H1 (cell line): ENCODE measurements at regions not wholly inside any gene's neighbourhood (a gene's known extent, or its start where the extent isn't known, plus 50 kb on each side); places are given as distances from the start of the nearest gene placed in this dataset.

Experiments
- CTCF ChIA-PET: fragments of 300-600 bp; sonication (Branson Sonifier 250); formaldehyde crosslinking; loops from one replicate; lab custom pipeline; 2021; ENCODE audit not compliant: partially characterized antibody; lab: Charles Lee
- POLR2A ChIA-PET: fragments of 300-600 bp; sonication (Branson Sonifier 250); formaldehyde crosslinking; loops from one replicate; lab custom pipeline; 2021; ENCODE audit warnings: inconsistent platforms; ENCODE audit not compliant: partially characterized antibody; lab: Charles Lee
- DNase-seq, 2 experiments: peaks; one replicate each; pipeline versions ENCODE4 v3.0.0 to v3.0.0-alpha.2; 2010 to 2022; ENCODE audit warnings: low spot score in 2 of 2, low read depth in 1 of 2, mixed read lengths in 1 of 2
- FAIRE-seq: peaks from 2 replicates; lab custom pipeline; 2011; peaks lifted over from hg19 to GRCh38; lab: Jason Lieb, UNC
- H2AFZ ChIP-seq: 2 replicates; pipeline ENCODE4 v1.8.1; 2012; ENCODE audit warnings: low read length, inconsistent platforms
- H2AK5ac ChIP-seq: 2 replicates; pipeline ENCODE4 v1.6.1; 2013; ENCODE audit warnings: low read depth, low read length
- H2BK120ac ChIP-seq: replicated peaks from 2 replicates; pipeline ENCODE3; 2013; ENCODE audit warnings: low read depth, low read length, inconsistent platforms
- H2BK12ac ChIP-seq: 2 replicates; pipeline ENCODE4 v1.6.1; 2013; ENCODE audit warnings: low read depth, low read length
- H2BK15ac ChIP-seq: 2 replicates; pipeline ENCODE4 v1.6.1; 2013; ENCODE audit warnings: low read length
- H2BK20ac ChIP-seq: 2 replicates; pipeline ENCODE4 v1.6.1; 2013; ENCODE audit warnings: low read length
- H2BK5ac ChIP-seq: 2 replicates; pipeline ENCODE4 v1.6.1; 2013; ENCODE audit warnings: low read depth, low read length
- H3K14ac ChIP-seq: 2 replicates; pipeline ENCODE4 v1.6.1; 2013; ENCODE audit warnings: inconsistent platforms; ENCODE audit not compliant: insufficient read length
- H3K18ac ChIP-seq: 2 replicates; pipeline ENCODE4 v1.6.1; 2013; ENCODE audit warnings: low read length; ENCODE audit errors: extremely low read depth
- H3K23ac ChIP-seq: 2 replicates; pipeline ENCODE4 v1.6.1; 2013; ENCODE audit warnings: inconsistent platforms; ENCODE audit not compliant: insufficient read length
- H3K23me2 ChIP-seq: 2 replicates; pipeline ENCODE4 v1.6.1; 2013; ENCODE audit warnings: low read depth, low read length
- H3K27ac ChIP-seq: 2 replicates; pipeline ENCODE4 v1.6.1; 2011; ENCODE audit warnings: low read depth, low read length, inconsistent platforms
- H3K27me3 ChIP-seq, 4 experiments: replicated peaks in 1 of 4; 1 replicate in 1 of 4; 2 replicates in 3 of 4; pipeline versions ENCODE4 v1.6.1 to v1.8.1; 2011 to 2013; ENCODE audit warnings: low read length in 3 of 4, mild to moderate bottlenecking in 3 of 4, inconsistent platforms in 2 of 4, mixed read lengths in 2 of 4, moderate library complexity in 1 of 4; ENCODE audit not compliant: control insufficient read depth in 3 of 4, insufficient read depth in 3 of 4; ENCODE audit errors: extremely low read depth in 1 of 4
- H3K36me3 ChIP-seq, 4 experiments: 2 replicates each; pipeline versions ENCODE4 v1.6.1 to v1.8.1; 2011 to 2013; ENCODE audit warnings: mild to moderate bottlenecking in 4 of 4, low read length in 3 of 4, moderate library complexity in 2 of 4, control low read depth in 1 of 4, inconsistent platforms in 1 of 4; ENCODE audit not compliant: insufficient read depth in 4 of 4, control insufficient read depth in 2 of 4
- H3K4ac ChIP-seq: replicated peaks from 2 replicates; pipeline ENCODE3; 2013; ENCODE audit warnings: low read length, low read depth, mixed read lengths, inconsistent platforms; ENCODE audit not compliant: insufficient read length
- H3K4me1 ChIP-seq, 4 experiments: replicated peaks in 1 of 4; 1 replicate in 1 of 4; 2 replicates in 3 of 4; pipeline versions ENCODE4 v1.6.1 to v1.8.1; 2011 to 2013; ENCODE audit warnings: low read length in 3 of 4, inconsistent platforms in 2 of 4, mixed read lengths in 1 of 4; ENCODE audit not compliant: insufficient read depth in 4 of 4, control insufficient read depth in 3 of 4
- H3K4me2 ChIP-seq, 2 experiments: 2 replicates each; pipeline versions ENCODE4 v1.6.1 to v1.8.1; 2011 to 2013; ENCODE audit warnings: low read depth in 2 of 2, low read length in 2 of 2, control low read depth in 1 of 2, inconsistent platforms in 1 of 2, mild to moderate bottlenecking in 1 of 2; ENCODE audit not compliant: insufficient read depth in 1 of 2
- H3K4me3 ChIP-seq, 4 experiments: fragments of 200-600, 300-600 bp in 1 of 4; sonication (generic), shearing (Covaris generic), sonication (Bioruptor Twin) in 1 of 4; 2 replicates each; pipeline versions ENCODE4 v1.5.1 to v1.8.1; 2011 to 2016; ENCODE audit warnings: low read length in 4 of 4, low read depth in 3 of 4, control low read depth in 2 of 4, inconsistent platforms in 2 of 4, mild to moderate bottlenecking in 2 of 4, mixed read lengths in 1 of 4, moderate library complexity in 1 of 4; ENCODE audit not compliant: insufficient read depth in 2 of 4; ENCODE audit errors: extremely low read depth in 1 of 4
- H3K56ac ChIP-seq: replicated peaks from 2 replicates; pipeline ENCODE3; 2013; ENCODE audit warnings: low read depth, mild to moderate bottlenecking, mixed read lengths, low read length, inconsistent platforms; ENCODE audit not compliant: insufficient read length
- H3K79me1 ChIP-seq: 2 replicates; pipeline ENCODE4 v1.6.1; 2013; ENCODE audit warnings: low read depth, low read length, control low read depth
- H3K79me2 ChIP-seq, 2 experiments: 2 replicates each; pipeline versions ENCODE4 v1.6.1 to v1.8.1; 2012 to 2013; ENCODE audit warnings: low read length in 2 of 2, mild to moderate bottlenecking in 2 of 2, inconsistent platforms in 1 of 2; ENCODE audit not compliant: insufficient read depth in 2 of 2, control insufficient read depth in 1 of 2
- H3K9ac ChIP-seq, 4 experiments: replicated peaks in 1 of 4; 1 replicate in 1 of 4; 2 replicates in 3 of 4; pipeline versions ENCODE4 v1.6.1 to v1.8.1; 2011 to 2013; ENCODE audit warnings: low read depth in 3 of 4, low read length in 3 of 4, control low read depth in 2 of 4, mild to moderate bottlenecking in 2 of 4, moderate library complexity in 2 of 4, inconsistent platforms in 1 of 4; ENCODE audit errors: extremely low read depth in 1 of 4
- H3K9me3 ChIP-seq, 2 experiments: 2 replicates each; pipeline versions ENCODE4 v1.6.1 to v1.8.1; 2012 to 2013; ENCODE audit warnings: mild to moderate bottlenecking in 2 of 2, moderate library complexity in 2 of 2, control low read depth in 1 of 2, inconsistent platforms in 1 of 2, low read depth in 1 of 2, low read length in 1 of 2, mixed read lengths in 1 of 2; ENCODE audit not compliant: insufficient read depth in 2 of 2
- H4K20me1 ChIP-seq, 2 experiments: replicated peaks in 1 of 2; 2 replicates each; pipeline versions ENCODE3 to v1.8.1; 2011 to 2013; ENCODE audit warnings: inconsistent platforms in 2 of 2, low read length in 2 of 2, mild to moderate bottlenecking in 1 of 2; ENCODE audit not compliant: insufficient read depth in 2 of 2, control insufficient read depth in 1 of 2
- H4K5ac ChIP-seq: 2 replicates; pipeline ENCODE4 v1.6.1; 2013; ENCODE audit warnings: low read length, low read depth, mixed read lengths, inconsistent platforms; ENCODE audit not compliant: insufficient read length
- H4K8ac ChIP-seq: 2 replicates; pipeline ENCODE4 v1.8.0; 2013; ENCODE audit warnings: mild to moderate bottlenecking, moderate library complexity, low read length, inconsistent platforms; ENCODE audit not compliant: insufficient read depth; ENCODE audit errors: extremely low read depth
- H4K91ac ChIP-seq: replicated peaks from 2 replicates; pipeline ENCODE3; 2013; ENCODE audit warnings: low read length, mixed read lengths, inconsistent platforms; ENCODE audit not compliant: insufficient read length
- CBX5 ChIP-seq: fragments of 300-800, 300-1000 bp; sonication (generic); IDR thresholded peaks from 2 replicates; pipeline ENCODE4 v1.7.1; 2016; ENCODE audit warnings: antibody characterized with exemption, low read length, low read depth
- SIN3A ChIP-seq, 2 experiments: IDR thresholded peaks in 1 of 2; conservative IDR thresholded peaks in 1 of 2; 2 replicates each; pipeline ENCODE4 v1.6.1; 2011 to 2012; ENCODE audit warnings: low read length in 2 of 2, improper control_type of control experiment in 1 of 2, low read depth in 1 of 2, mild to moderate bottlenecking in 1 of 2
- SP1 ChIP-seq: IDR thresholded peaks from 2 replicates; pipeline ENCODE4 v1.6.1; 2011; ENCODE audit warnings: low read depth, low read length
- TBP ChIP-seq: IDR thresholded peaks from 2 replicates; pipeline ENCODE4 v1.6.1; 2011; ENCODE audit warnings: low read depth, low read length, improper control_type of control experiment
- TCF12 ChIP-seq: IDR thresholded peaks from 2 replicates; pipeline ENCODE4 v1.6.1; 2011; ENCODE audit warnings: low read depth, mild to moderate bottlenecking, low read length
- WGBS, 2 experiments: shearing (Covaris generic) in 1 of 2; methylation state at CpG; one replicate each; pipeline versions ENCODE4 v1.1.6 to v1.1.7; 2013 to 2015; ENCODE audit warnings: low lambda C conversion rate in 2 of 2, mixed read lengths in 2 of 2, inconsistent platforms in 1 of 2, low coverage in 1 of 2, missing lambda C conversion rate in 1 of 2; ENCODE audit not compliant: insufficient replicate concordance in 2 of 2, insufficient coverage in 1 of 2, insufficient read length in 1 of 2; ENCODE audit errors: extremely low coverage in 1 of 2, missing lambda C conversion rate in 1 of 2; 5-methylcytosine and 5-hydroxymethylcytosine counted together

GRCh38 chr14:98008381-98009113 lies 1211.4 kb downstream of the VRK1 start:
- Histone ChIP-seq H2AFZ (no peak overlapping the region), H2BK120ac (no peak overlapping the region), H3K79me2 (no peaks in the 10 kb centered on the region), H4K8ac (no peak overlapping the region), H3K36me3 (no peaks in the 10 kb centered on the region), H3K79me1 (no peaks in the 10 kb centered on the region), H3K9ac (no peak overlapping the region), H3K27ac (no peak overlapping the region), H2BK15ac (0 out of 2 replicates have a peak overlapping the region, but pooled peaks have one; percentile 1), H2AK5ac (no peak overlapping the region), H3K18ac (no peak overlapping the region), H3K4ac (no peak overlapping the region), H3K4me1 (no peaks in the 10 kb centered on the region), H3K4me3 (no peak overlapping the region), H4K5ac (no peak overlapping the region), H3K14ac (no peak overlapping the region), H4K91ac (peak overlapping the region; percentile 25), H3K56ac (no peak overlapping the region), H3K9me3 (no peaks in the 10 kb centered on the region), H2BK12ac (no peak overlapping the region), H2BK5ac (no peak overlapping the region), H4K20me1 (no peaks in the 10 kb centered on the region), H3K4me2 (no peak overlapping the region), H2BK20ac (no peak overlapping the region), H3K23me2 (no peaks in the 10 kb centered on the region), H3K27me3 (no peaks in the 10 kb centered on the region), H3K23ac (no peak overlapping the region)
- no peak for FAIRE-seq
- no peak for DNase-seq
- POLR2A ChIA-PET = interaction anchor here (0.7 kb wide), 1 partner anchor 146 kb away, joined by 3 read pairs; no protein-coding TSS in a partner anchor
- CTCF ChIA-PET = no interaction called here
- WGBS, 2 experiments = 93% methylated on average over 4 of the region's 4 CpGs; no CpG with 5 or more reads in 1 of the 2 experiments
- TF ChIP-seq CBX5 = no peak
- no peak for TF ChIP-seq TCF12
- TF ChIP-seq SP1 = no peak
- TF ChIP-seq TBP = no peak
- no peak for TF ChIP-seq SIN3A (conservative IDR thresholded peaks at IDR 0.05 in 1 of 2, IDR thresholded peaks at IDR 0.05 in 1 of 2; ENCODE audit: low read depth in 1 of 2, low read length in 2 of 2)
